ENCODE measurements at regions not wholly inside any gene's neighbourhood (a gene's known extent, or its start where the extent isn't known, plus 50 kb on each side); places are given as distances from the start of the nearest gene placed in this dataset.
A peak's percentile ranks its signal among the peaks of the same experiment; 100 is the strongest.

DNA sequence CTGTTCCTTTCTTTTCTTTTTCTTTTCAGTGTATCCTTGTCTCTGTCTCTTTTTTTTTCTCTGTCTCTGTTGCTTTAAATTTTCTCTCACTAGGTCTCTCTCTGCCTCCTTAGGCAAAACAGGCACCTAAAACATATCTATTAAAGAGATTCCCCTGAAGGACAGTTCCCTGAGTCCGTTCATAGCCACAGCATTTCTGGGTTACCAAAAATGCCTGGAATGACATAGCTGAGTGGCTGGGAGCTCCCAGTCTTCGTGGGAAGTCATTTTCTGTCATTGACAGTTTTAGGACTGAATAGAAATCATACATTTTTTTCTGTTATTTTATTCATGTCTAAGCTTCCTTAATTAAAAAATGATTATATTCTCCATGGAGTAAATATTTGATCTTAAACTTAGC is 323.8 kb upstream of the AZI2 start:
- Histone ChIP-seq H3K36me3 (no peaks in the 10 kb centered on the region), H3K27me3 (replicated peaks in 1 of 7) (no peaks in the 10 kb centered on the region), H3K4me1 (peaks cover 0 to 8% (median 2%) of the 10 kb centered on the region in 6 donors), H3K4me3 (no peak overlapping the region), H3K27ac (no peak overlapping the region), H3K9me3 (no peaks in the 10 kb centered on the region)
- no peak for DNase-seq
- TF ChIP-seq, protein P1, sequence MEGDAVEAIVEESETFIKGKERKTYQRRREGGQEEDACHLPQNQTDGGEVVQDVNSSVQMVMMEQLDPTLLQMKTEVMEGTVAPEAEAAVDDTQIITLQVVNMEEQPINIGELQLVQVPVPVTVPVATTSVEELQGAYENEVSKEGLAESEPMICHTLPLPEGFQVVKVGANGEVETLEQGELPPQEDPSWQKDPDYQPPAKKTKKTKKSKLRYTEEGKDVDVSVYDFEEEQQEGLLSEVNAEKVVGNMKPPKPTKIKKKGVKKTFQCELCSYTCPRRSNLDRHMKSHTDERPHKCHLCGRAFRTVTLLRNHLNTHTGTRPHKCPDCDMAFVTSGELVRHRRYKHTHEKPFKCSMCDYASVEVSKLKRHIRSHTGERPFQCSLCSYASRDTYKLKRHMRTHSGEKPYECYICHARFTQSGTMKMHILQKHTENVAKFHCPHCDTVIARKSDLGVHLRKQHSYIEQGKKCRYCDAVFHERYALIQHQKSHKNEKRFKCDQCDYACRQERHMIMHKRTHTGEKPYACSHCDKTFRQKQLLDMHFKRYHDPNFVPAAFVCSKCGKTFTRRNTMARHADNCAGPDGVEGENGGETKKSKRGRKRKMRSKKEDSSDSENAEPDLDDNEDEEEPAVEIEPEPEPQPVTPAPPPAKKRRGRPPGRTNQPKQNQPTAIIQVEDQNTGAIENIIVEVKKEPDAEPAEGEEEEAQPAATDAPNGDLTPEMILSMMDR (IDR thresholded peaks at IDR 0.05 in 8 of 11, conservative IDR thresholded peaks at IDR 0.05 in 3 of 11), result no peak
- TF ChIP-seq POLR2A (IDR thresholded peaks at IDR 0.05) (no peak), POLR2AphosphoS5 (IDR thresholded peaks at IDR 0.05) (no peak)
- intact Hi-C loops (cut with DNase I; ENCODE audit: low total_unique reads), result no loop called here
- 40 to 74% (median 61%) methylated on average over 2 of the region's 2 CpGs for WGBS, 5 donors

DNA sequence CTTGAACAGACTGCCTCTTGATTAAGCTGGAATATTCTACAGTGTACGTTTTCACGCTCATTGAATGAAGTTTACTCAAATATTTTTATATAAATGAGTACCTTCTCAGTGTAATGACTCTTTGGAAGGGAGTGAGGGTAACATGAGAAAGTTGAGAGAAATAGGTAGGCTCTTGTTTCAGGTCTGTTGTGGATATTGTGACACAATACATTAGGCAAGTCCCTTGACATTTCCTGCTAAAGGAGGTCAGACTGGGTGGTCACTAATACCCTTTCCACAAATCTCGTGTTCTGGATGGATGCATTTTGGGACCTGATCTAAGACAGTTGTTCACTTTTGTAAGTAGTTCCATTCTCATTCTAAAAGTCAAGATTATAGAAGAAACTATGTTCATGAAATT is 324.8 kb upstream of the AZI2 start:
- intact Hi-C loops (cut with DNase I; ENCODE audit: low total_unique reads), result no loop called here
- TF ChIP-seq, protein P1 (IDR thresholded peaks at IDR 0.05 in 8 of 11, conservative IDR thresholded peaks at IDR 0.05 in 3 of 11), result no peak
- TF ChIP-seq POLR2AphosphoS5 (IDR thresholded peaks at IDR 0.05) (no peak), POLR2A (IDR thresholded peaks at IDR 0.05) (no peak)
- Histone ChIP-seq H3K9me3 (no peaks in the 10 kb centered on the region), H3K27ac (no peak overlapping the region), H3K36me3 (no peaks in the 10 kb centered on the region), H3K27me3 (replicated peaks in 1 of 7) (no peaks in the 10 kb centered on the region), H3K4me3 (no peak overlapping the region), H3K4me1 (no peaks in the 10 kb centered on the region)
- no peak for DNase-seq
- 75 to 91% (median 77%) methylated on average over 3 of the region's 3 CpGs for WGBS, 5 donors

DNA sequence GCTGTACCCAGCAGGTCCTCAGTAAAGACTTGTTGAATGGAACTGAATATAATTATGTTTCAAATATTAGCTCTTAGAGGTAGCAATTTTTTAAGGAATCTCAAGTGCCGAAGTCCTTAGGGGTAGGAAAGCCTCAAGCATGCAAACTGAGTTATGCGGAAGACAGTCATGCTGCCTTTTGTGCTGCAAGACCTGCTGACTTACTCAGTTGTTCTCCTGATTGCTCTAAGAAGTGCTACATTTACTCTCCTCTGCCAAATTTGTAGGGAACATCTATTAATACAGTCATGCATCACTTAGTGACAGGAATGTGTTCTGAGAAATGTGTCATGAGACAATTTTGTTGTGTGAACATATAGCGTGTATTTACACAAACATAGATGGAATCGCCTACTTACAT is 325.6 kb upstream of the AZI2 start:
- no peak for DNase-seq

DNA sequence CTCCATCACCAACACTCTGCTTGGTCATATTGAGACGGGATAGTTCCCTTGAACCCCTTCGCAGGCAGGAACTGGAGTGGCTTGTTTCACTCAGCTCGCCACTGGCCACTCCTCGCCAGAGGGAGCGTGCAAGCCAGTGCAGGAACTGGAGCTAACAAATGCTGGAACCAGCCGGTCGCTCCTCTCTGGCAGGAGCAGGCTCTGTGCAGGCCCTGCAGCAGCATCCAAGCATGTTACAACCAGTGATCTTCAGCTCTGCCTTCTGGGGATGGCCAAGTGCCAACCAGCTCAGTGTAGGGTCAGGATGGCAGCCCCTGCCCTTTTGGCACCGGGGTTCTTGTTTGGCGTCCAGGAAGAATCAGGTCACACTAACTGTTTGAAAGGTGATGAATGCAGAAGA is 329.0 kb upstream of the AZI2 start:
- H3K4me1 ChIP-seq, result no peaks in the 10 kb centered on the region
- no peak overlapping the region for H3K4me3 ChIP-seq
- 74 to 92% (median 85%) methylated on average over 8 to 9 of the region's 9 CpGs for WGBS, 5 donors
- H3K27ac ChIP-seq, result no peak overlapping the region
- H3K27me3 ChIP-seq (replicated peaks in 1 of 7), result no peaks in the 10 kb centered on the region
- peak; percentile 48 for DNase-seq
- H3K36me3 ChIP-seq, result no peaks in the 10 kb centered on the region
- H3K9me3 ChIP-seq, result no peaks in the 10 kb centered on the region
- no peak for TF ChIP-seq POLR2A (IDR thresholded peaks at IDR 0.05)
- TF ChIP-seq, protein P1 (IDR thresholded peaks at IDR 0.05 in 8 of 11, conservative IDR thresholded peaks at IDR 0.05 in 3 of 11), result no peak
- no peak for TF ChIP-seq POLR2AphosphoS5 (IDR thresholded peaks at IDR 0.05)
- intact Hi-C loops (cut with DNase I; ENCODE audit: low total_unique reads), result no loop called here

More for the DNA sequence above, 325.6 kb upstream of the AZI2 start:
- 90 to 98% (median 94%) methylated on average over 4 of the region's 4 CpGs for WGBS, 5 donors
- Histone ChIP-seq H3K27ac (no peak overlapping the region), H3K36me3 (no peaks in the 10 kb centered on the region), H3K4me1 (no peaks in the 10 kb centered on the region), H3K4me3 (no peak overlapping the region), H3K9me3 (no peaks in the 10 kb centered on the region), H3K27me3 (replicated peaks in 1 of 7) (no peaks in the 10 kb centered on the region)
- TF ChIP-seq, protein P1 (IDR thresholded peaks at IDR 0.05 in 8 of 11, conservative IDR thresholded peaks at IDR 0.05 in 3 of 11), result no peak
- TF ChIP-seq POLR2A (IDR thresholded peaks at IDR 0.05), result no peak
- no peak for TF ChIP-seq POLR2AphosphoS5 (IDR thresholded peaks at IDR 0.05)
- intact Hi-C loops (cut with DNase I; ENCODE audit: low total_unique reads), result no loop called here
